ENCODE measurements at regions not wholly inside any gene's neighbourhood (a gene's known extent, or its start where the extent isn't known, plus 50 kb on each side); places are given as distances from the start of the nearest gene placed in this dataset.

GRCh38 chr3:59632760-59633573 lies 583.1 kb upstream of the CFAP20DC start:
- no peak overlapping the region for H3K4me3 ChIP-seq (ENCODE audit: low read depth in 1 of 3, low read length in 3 of 3)
- WGBS: 82% methylated on average over 8 of the region's 8 CpGs
- TF ChIP-seq HNF4G (IDR thresholded peaks at IDR 0.05) (no peak), CTCF (IDR thresholded peaks at IDR 0.05; ENCODE audit: low read depth, low read length, missing input control) (no peak), RAD21 (IDR thresholded peaks at IDR 0.05) (no peak), JUND (IDR thresholded peaks at IDR 0.05) (no peak), RXRA (IDR thresholded peaks at IDR 0.05) (no peak), REST (IDR thresholded peaks at IDR 0.05) (no peak), TAF1 (conservative IDR thresholded peaks at IDR 0.05) (no peak), GABPA (IDR thresholded peaks at IDR 0.05 in 1 of 2, conservative IDR thresholded peaks at IDR 0.05 in 1 of 2) (no peak), EGR1 (IDR thresholded peaks at IDR 0.05; ENCODE audit: low read depth in 2 of 2) (no peak), FOXA1 (IDR thresholded peaks at IDR 0.05) (no peak), HNF4A (conservative IDR thresholded peaks at IDR 0.05) (no peak), MAX (IDR thresholded peaks at IDR 0.05) (no peak), ATF3 (IDR thresholded peaks at IDR 0.05) (no peak), ZBTB33 (IDR thresholded peaks at IDR 0.05) (no peak), SP1 (IDR thresholded peaks at IDR 0.05) (no peak), NR2F2 (IDR thresholded peaks at IDR 0.05) (no peak), YY1 (IDR thresholded peaks at IDR 0.05) (no peak), FOXA2 (IDR thresholded peaks at IDR 0.05) (no peak)
- H3K4me1 ChIP-seq (ENCODE audit: control insufficient read depth in 4 of 4, insufficient read depth in 4 of 4, low read length in 3 of 4): no peaks in the 10 kb centered on the region
- no peak overlapping the region for H3K27ac ChIP-seq (ENCODE audit: low read depth in 1 of 2, low read length in 2 of 2)
- H3K9me3 ChIP-seq (ENCODE audit: control insufficient read depth in 4 of 4, low read length in 3 of 4): no peaks in the 10 kb centered on the region
- H3K9ac ChIP-seq (ENCODE audit: low read depth in 1 of 2, low read length in 2 of 2): no peak overlapping the region
- H3K36me3 ChIP-seq (ENCODE audit: control insufficient read depth in 4 of 4, insufficient read depth in 3 of 4, low read depth in 1 of 4, low read length in 3 of 4): no peaks in the 10 kb centered on the region
- no peaks in the 10 kb centered on the region for H3K27me3 ChIP-seq (ENCODE audit: control insufficient read depth in 4 of 4, insufficient read depth in 4 of 4, low read length in 3 of 4)
- no peak for DNase-seq (ENCODE audit: low spot score)
